SK-N-SH (cell line): ENCODE measurements at regions not wholly inside any gene's neighbourhood (a gene's known extent, or its start where the extent isn't known, plus 50 kb on each side); places are given as distances from the start of the nearest gene placed in this dataset.

Experiments used
- CTCF ChIA-PET: fragments of 300-600, 350-600 bp; formaldehyde crosslinking; extraction: SDS; loops from one replicate; lab custom pipeline; 2021; lab: Yijun Ruan, JAX
- POLR2A ChIA-PET: fragments of 350-600 bp; sonication (Branson Sonifier 250); formaldehyde crosslinking; extraction: SDS; loops from one replicate; lab custom pipeline; 2020; ENCODE audit warnings: antibody characterized with exemption, inconsistent platforms; lab: Yijun Ruan, JAX
- DNase-seq: peaks from one replicate; pipeline ENCODE4 v3.0.0; 2012
- H2AFZ ChIP-seq: fragments of 200-600 bp; sonication (generic); 2 replicates; pipeline ENCODE4 v1.8.1; 2016; ENCODE audit warnings: antibody characterized with exemption, mild to moderate bottlenecking, low read depth
- H3F3A ChIP-seq: fragments of 200-600 bp; sonication (generic); replicated peaks from 2 replicates; pipeline ENCODE3; 2016; ENCODE audit warnings: antibody characterized with exemption, mild to moderate bottlenecking; ENCODE audit not compliant: insufficient read depth
- H3K27ac ChIP-seq, 2 experiments: fragments of 200-500 bp in 1 of 2; fragments of 200-600 bp in 1 of 2; sonication (Bioruptor generic) in 1 of 2; sonication (generic), shearing (Covaris generic) in 1 of 2; 2 replicates each; pipeline versions ENCODE4 v1.5.1 to v1.6.1; 2014 to 2016; ENCODE audit warnings: low read depth in 2 of 2, inconsistent platforms in 1 of 2, low read length in 1 of 2, mild to moderate bottlenecking in 1 of 2, mixed read lengths in 1 of 2
- H3K27me3 ChIP-seq: fragments of 200-600 bp; sonication (generic), shearing (Covaris generic); 2 replicates; pipeline ENCODE4 v1.6.1; 2016; ENCODE audit warnings: mixed run types; ENCODE audit not compliant: insufficient read depth
- H3K36me3 ChIP-seq, 2 experiments: fragments of 200-500 bp in 1 of 2; fragments of 200-600 bp in 1 of 2; sonication (Bioruptor generic) in 1 of 2; sonication (generic) in 1 of 2; replicated peaks in 1 of 2; 2 replicates each; pipeline versions ENCODE3 to v1.5.1; 2014 to 2016; ENCODE audit warnings: low read length in 1 of 2, mild to moderate bottlenecking in 1 of 2; ENCODE audit not compliant: insufficient read depth in 2 of 2, control insufficient read depth in 1 of 2
- H3K4me1 ChIP-seq, 2 experiments: fragments of 200-500 bp in 1 of 2; fragments of 200-600 bp in 1 of 2; sonication (Bioruptor generic) in 1 of 2; sonication (generic), shearing (Covaris generic) in 1 of 2; 2 replicates each; pipeline versions ENCODE4 v1.5.1 to v1.6.1; 2014 to 2016; ENCODE audit warnings: low read depth in 1 of 2, low read length in 1 of 2, mixed run types in 1 of 2; ENCODE audit not compliant: insufficient read depth in 2 of 2, control insufficient read depth in 1 of 2
- H3K4me2 ChIP-seq: fragments of 200-600 bp; sonication (generic), shearing (Covaris generic); 2 replicates; pipeline ENCODE4 v1.6.1; 2017; ENCODE audit warnings: mixed run types
- H3K4me3 ChIP-seq, 2 experiments: fragments of 200-500 bp in 1 of 2; fragments of 200-600 bp in 1 of 2; sonication (Bioruptor generic) in 1 of 2; sonication (generic), shearing (Covaris generic) in 1 of 2; 2 replicates each; pipeline versions ENCODE4 v1.5.1 to v1.8.1; 2014 to 2016; ENCODE audit warnings: low read depth in 2 of 2, inconsistent platforms in 1 of 2, low read length in 1 of 2, mild to moderate bottlenecking in 1 of 2, mixed read lengths in 1 of 2, moderate library complexity in 1 of 2
- H3K79me2 ChIP-seq: fragments of 200-600 bp; sonication (generic); 2 replicates; pipeline ENCODE4 v1.8.1; 2017; ENCODE audit warnings: mild to moderate bottlenecking; ENCODE audit not compliant: insufficient read depth
- H3K9ac ChIP-seq: fragments of 200-600 bp; sonication (generic); 2 replicates; pipeline ENCODE4 v1.6.1; 2017; ENCODE audit warnings: mixed run types
- H3K9me2 ChIP-seq: fragments of 200-600 bp; sonication (generic); 2 replicates; pipeline ENCODE4 v1.6.1; 2017; ENCODE audit warnings: mixed run types
- H3K9me3 ChIP-seq: fragments of 200-600 bp; sonication (generic); 2 replicates; pipeline ENCODE4 v1.6.1; 2017; ENCODE audit warnings: mixed run types, mild to moderate bottlenecking, moderate library complexity
- H4K20me1 ChIP-seq: fragments of 200-600 bp; sonication (generic); 2 replicates; pipeline ENCODE4 v1.6.1; 2017; ENCODE audit warnings: mild to moderate bottlenecking, mixed run types; ENCODE audit not compliant: insufficient read depth
- CHD2 ChIP-seq: fragments of 150-350 bp; IDR thresholded peaks from 2 replicates; pipeline ENCODE4 v1.6.1; 2018; ENCODE audit warnings: low read length; ENCODE audit not compliant: partially characterized antibody
- ELF1 ChIP-seq: IDR thresholded peaks from 2 replicates; pipeline ENCODE4 v1.4.0; 2012
- EP300 ChIP-seq, 2 experiments: IDR thresholded peaks; 2 replicates each; pipeline versions ENCODE4 v1.4.0 to v1.6.1; 2012; ENCODE audit warnings: borderline replicate concordance in 1 of 2, low read depth in 1 of 2, low read length in 1 of 2
- EZH2phosphoT487 ChIP-seq: fragments of 200-600 bp; sonication (generic); IDR thresholded peaks from 2 replicates; pipeline ENCODE4 v1.6.1; 2017; ENCODE audit warnings: low read depth, mixed run types, mild to moderate bottlenecking, antibody characterized with exemption, moderate library complexity, borderline replicate concordance
- FOSL2 ChIP-seq: IDR thresholded peaks from 2 replicates; pipeline ENCODE4 v1.4.0; 2012; ENCODE audit warnings: low read depth, mild to moderate bottlenecking, moderate library complexity, borderline replicate concordance
- FOXM1 ChIP-seq: IDR thresholded peaks from 2 replicates; pipeline ENCODE4 v1.4.0; 2012; ENCODE audit warnings: low read depth, mild to moderate bottlenecking
- GABPA ChIP-seq: IDR thresholded peaks from 2 replicates; pipeline ENCODE4 v1.4.0; 2012; ENCODE audit warnings: low read depth, mild to moderate bottlenecking
- JUND ChIP-seq: IDR thresholded peaks from 2 replicates; pipeline ENCODE4 v1.4.0; 2012
- MEF2A ChIP-seq: IDR thresholded peaks from 2 replicates; pipeline ENCODE4 v1.4.0; 2012; ENCODE audit warnings: low read depth, borderline replicate concordance
- RAD21 ChIP-seq: IDR thresholded peaks from 2 replicates; pipeline ENCODE4 v1.6.1; 2012; ENCODE audit warnings: mild to moderate bottlenecking, low read length
- SIN3A ChIP-seq: IDR thresholded peaks from 2 replicates; pipeline ENCODE4 v1.6.1; 2012; ENCODE audit warnings: low read depth, mild to moderate bottlenecking, low read length, moderate library complexity, borderline replicate concordance
- SMC3 ChIP-seq: IDR thresholded peaks from 2 replicates; pipeline ENCODE4 v1.6.1; 2012; ENCODE audit warnings: low read depth, low read length, improper control_type of control experiment
- YY1 ChIP-seq: IDR thresholded peaks from 2 replicates; pipeline ENCODE4 v1.4.0; 2012; ENCODE audit warnings: low read depth, mild to moderate bottlenecking
- WGBS: methylation state at CpG from one replicate; pipeline ENCODE4 v1.1.6; 2017; ENCODE audit warnings: low lambda C conversion rate; 5-methylcytosine and 5-hydroxymethylcytosine counted together
- TF ChIP-seq, protein P1 (sequence below): IDR thresholded peaks from 2 replicates; pipeline ENCODE4; 2012
- TF ChIP-seq, protein P2 (sequence below): IDR thresholded peaks from 2 replicates; pipeline ENCODE4 v1.4.0; 2012; ENCODE audit warnings: low read depth

DNA sequence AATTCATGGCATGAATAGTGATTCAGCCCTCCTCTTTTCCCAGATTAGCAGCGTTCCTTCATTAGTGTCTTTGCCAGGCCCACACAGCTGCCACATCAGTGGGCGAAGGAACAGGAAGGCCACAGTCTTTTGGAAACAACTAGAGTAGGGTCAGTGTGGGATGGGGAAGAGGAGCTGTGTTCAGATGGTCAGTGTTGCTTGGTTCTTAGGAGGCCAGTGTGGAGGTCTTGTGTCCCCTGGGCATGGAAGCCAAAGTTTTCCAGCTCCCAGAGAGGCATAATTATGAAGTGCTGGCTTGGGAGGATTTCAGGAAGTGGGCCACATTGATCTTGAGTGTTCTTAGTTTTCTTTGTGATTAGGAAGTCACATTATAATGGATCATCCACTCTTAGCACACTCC lies 269.6 kb downstream of the PSAT1 start:
- POLR2A ChIA-PET, result no interaction called here
- H3K4me1 ChIP-seq, result peaks cover 0 to 9% of the 10 kb centered on the region in 2 experiments; a peak in 1 of 4 replicates
- H3K27ac ChIP-seq, result no peak overlapping the region
- no peaks in the 10 kb centered on the region for H4K20me1 ChIP-seq
- H3K9me3 ChIP-seq, result no peaks in the 10 kb centered on the region
- no peak overlapping the region for H3K9ac ChIP-seq
- H2AFZ ChIP-seq, result no peak overlapping the region
- H3K79me2 ChIP-seq, result no peaks in the 10 kb centered on the region
- CTCF ChIA-PET, result no interaction called here
- no peak for TF ChIP-seq FOSL2
- TF ChIP-seq GABPA, result no peak
- TF ChIP-seq EZH2phosphoT487, result no peak
- no peak for TF ChIP-seq YY1
- TF ChIP-seq, protein P1, sequence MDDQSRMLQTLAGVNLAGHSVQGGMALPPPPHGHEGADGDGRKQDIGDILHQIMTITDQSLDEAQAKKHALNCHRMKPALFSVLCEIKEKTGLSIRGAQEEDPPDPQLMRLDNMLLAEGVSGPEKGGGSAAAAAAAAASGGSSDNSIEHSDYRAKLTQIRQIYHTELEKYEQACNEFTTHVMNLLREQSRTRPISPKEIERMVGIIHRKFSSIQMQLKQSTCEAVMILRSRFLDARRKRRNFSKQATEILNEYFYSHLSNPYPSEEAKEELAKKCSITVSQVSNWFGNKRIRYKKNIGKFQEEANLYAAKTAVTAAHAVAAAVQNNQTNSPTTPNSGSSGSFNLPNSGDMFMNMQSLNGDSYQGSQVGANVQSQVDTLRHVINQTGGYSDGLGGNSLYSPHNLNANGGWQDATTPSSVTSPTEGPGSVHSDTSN, result no peak
- TF ChIP-seq SIN3A, result no peak
- no peak for TF ChIP-seq EP300 (IDR thresholded peaks at IDR 0.05; ENCODE audit: borderline replicate concordance in 1 of 2, low read depth in 1 of 2, low read length in 1 of 2)
- TF ChIP-seq RAD21, result no peak
- TF ChIP-seq SMC3, result no peak
- TF ChIP-seq, protein P2, sequence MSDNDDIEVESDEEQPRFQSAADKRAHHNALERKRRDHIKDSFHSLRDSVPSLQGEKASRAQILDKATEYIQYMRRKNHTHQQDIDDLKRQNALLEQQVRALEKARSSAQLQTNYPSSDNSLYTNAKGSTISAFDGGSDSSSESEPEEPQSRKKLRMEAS, result no peak
- no peak for TF ChIP-seq MEF2A
- no peak for TF ChIP-seq JUND
- TF ChIP-seq CHD2, result no peak
- TF ChIP-seq, all 33 proteins: peak for 0
- DNase-seq, result no peak
- 49% methylated on average over 2 of the region's 2 CpGs for WGBS
- H3K27me3 ChIP-seq, result no peaks in the 10 kb centered on the region
- no peaks in the 10 kb centered on the region for H3K9me2 ChIP-seq
- no peaks in the 10 kb centered on the region for H3F3A ChIP-seq
- H3K36me3 ChIP-seq, result no peaks in the 10 kb centered on the region
- no peak overlapping the region for H3K4me3 ChIP-seq
- no peak overlapping the region for H3K4me2 ChIP-seq

DNA sequence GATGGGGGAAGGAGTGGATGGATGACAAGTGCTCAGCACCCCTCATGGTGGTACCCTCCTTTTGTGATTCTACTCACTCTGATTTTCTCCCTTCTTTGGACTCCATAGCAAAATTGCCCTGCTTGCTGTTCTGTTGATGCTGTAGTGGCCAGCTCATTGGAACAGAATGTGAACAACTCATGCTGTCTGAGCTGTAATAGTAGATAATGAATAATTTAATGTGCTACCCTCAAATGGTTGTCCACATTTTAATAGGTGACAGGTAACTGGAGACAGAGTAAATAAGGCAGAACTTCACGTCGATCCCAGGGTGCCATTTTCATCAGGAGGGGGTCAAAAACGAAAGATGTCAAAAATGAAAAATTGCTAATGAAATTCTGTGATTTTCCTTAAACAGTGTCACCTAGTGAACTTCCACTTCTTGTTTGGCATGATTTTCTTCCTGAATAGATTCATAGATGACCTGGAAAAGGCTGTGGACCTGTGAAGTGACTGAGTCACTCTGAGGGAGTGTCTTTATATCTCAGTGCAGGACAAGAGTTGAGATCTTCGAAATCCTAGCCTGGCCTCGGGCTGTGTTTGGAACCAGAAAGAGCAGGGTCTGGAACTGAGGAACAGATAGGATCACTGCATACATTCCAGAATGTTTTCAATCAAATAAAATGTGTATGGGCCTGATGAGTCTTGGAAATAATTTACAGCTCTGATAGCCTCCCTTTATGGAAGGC lies 270.2 kb downstream of the PSAT1 start:
- H3K4me1 ChIP-seq, result peaks cover 0 to 9% of the 10 kb centered on the region in 2 experiments; a peak in 1 of 4 replicates
- no peaks in the 10 kb centered on the region for H3K9me2 ChIP-seq
- H3K4me2 ChIP-seq, result no peak overlapping the region
- POLR2A ChIA-PET, result no interaction called here
- H4K20me1 ChIP-seq, result no peaks in the 10 kb centered on the region
- CTCF ChIA-PET, result no interaction called here
- H3F3A ChIP-seq, result no peaks in the 10 kb centered on the region
- H3K27ac ChIP-seq, result no peak overlapping the region
- H3K4me3 ChIP-seq, result no peak overlapping the region
- H2AFZ ChIP-seq, result no peak overlapping the region; the same call in 1 of the 2 replicates
- no peaks in the 10 kb centered on the region for H3K36me3 ChIP-seq
- no peaks in the 10 kb centered on the region for H3K79me2 ChIP-seq
- 67% methylated on average over 5 of the region's 5 CpGs for WGBS
- no peaks in the 10 kb centered on the region for H3K27me3 ChIP-seq
- H3K9me3 ChIP-seq, result no peaks in the 10 kb centered on the region
- no peak for DNase-seq
- TF ChIP-seq FOSL2, result peak; percentile 36; the same call in 1 of the 2 replicates
- 0 out of 4 replicates have a peak, but pooled peaks of 1 of the 2 experiments have one; percentile 7 for TF ChIP-seq EP300 (IDR thresholded peaks at IDR 0.05; ENCODE audit: borderline replicate concordance in 1 of 2, low read depth in 1 of 2, low read length in 1 of 2)
- TF ChIP-seq FOXM1, result no peak
- no peak for TF ChIP-seq ELF1
- no peak overlapping the region for H3K9ac ChIP-seq
